Vagina (tissue), 2 donors: ENCODE measurements at regions not wholly inside any gene's neighbourhood (a gene's known extent, or its start where the extent isn't known, plus 50 kb on each side); places are given as distances from the start of the nearest gene placed in this dataset.

Source experiments
- POLR2A ChIP-seq, 2 donors: fragments of 450-650 bp; IDR thresholded peaks; one replicate each; pipeline ENCODE4 v1.6.1; 2017; ENCODE audit warnings: antibody characterized with exemption in 2 of 2, mild to moderate bottlenecking in 2 of 2, moderate library complexity in 2 of 2
- TF ChIP-seq, protein P1 (sequence below), 3 experiments: fragments of 450-650 bp in 2 of 3; fragments of 200-600 bp in 1 of 3; sonication (generic) in 1 of 3; IDR thresholded peaks; one replicate each; pipeline ENCODE4 v1.5.1; 2017 to 2019; ENCODE audit warnings: antibody characterized with exemption in 3 of 3, mild to moderate bottlenecking in 2 of 3, moderate library complexity in 2 of 3

DNA sequence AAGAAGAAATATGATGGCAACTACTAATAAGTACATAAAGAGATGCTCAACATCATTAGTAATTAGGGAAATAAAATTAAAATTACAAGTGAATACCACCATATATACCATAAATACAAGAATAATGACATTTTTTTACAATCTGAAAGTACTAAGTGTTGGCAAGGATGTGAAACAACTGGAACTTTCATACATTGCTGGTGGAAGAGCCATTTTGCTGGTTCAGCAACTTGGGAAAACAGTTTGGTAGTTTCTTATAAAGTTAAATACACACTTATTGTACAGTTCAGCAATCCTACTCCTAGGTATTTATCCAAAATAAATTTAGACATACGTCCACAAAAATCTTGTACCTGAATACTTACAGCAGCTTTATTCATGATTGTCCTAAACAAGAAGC is 192.9 kb downstream of the CARTPT start:
- TF ChIP-seq, protein P1, sequence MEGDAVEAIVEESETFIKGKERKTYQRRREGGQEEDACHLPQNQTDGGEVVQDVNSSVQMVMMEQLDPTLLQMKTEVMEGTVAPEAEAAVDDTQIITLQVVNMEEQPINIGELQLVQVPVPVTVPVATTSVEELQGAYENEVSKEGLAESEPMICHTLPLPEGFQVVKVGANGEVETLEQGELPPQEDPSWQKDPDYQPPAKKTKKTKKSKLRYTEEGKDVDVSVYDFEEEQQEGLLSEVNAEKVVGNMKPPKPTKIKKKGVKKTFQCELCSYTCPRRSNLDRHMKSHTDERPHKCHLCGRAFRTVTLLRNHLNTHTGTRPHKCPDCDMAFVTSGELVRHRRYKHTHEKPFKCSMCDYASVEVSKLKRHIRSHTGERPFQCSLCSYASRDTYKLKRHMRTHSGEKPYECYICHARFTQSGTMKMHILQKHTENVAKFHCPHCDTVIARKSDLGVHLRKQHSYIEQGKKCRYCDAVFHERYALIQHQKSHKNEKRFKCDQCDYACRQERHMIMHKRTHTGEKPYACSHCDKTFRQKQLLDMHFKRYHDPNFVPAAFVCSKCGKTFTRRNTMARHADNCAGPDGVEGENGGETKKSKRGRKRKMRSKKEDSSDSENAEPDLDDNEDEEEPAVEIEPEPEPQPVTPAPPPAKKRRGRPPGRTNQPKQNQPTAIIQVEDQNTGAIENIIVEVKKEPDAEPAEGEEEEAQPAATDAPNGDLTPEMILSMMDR (IDR thresholded peaks at IDR 0.05) = no peak
- TF ChIP-seq POLR2A (IDR thresholded peaks at IDR 0.05) = no peak
